Lung (tissue), 11 donors: ENCODE measurements at regions not wholly inside any gene's neighbourhood (a gene's known extent, or its start where the extent isn't known, plus 50 kb on each side); places are given as distances from the start of the nearest gene placed in this dataset.

Experiments used
- ATAC-seq: fragments of 200-7000 bp; cut with Tn5 transposase; one replicate; pipeline ENCODE4 v1.9.1; 2020; ENCODE audit warnings: moderate number of reproducible peaks; ENCODE audit not compliant: insufficient read depth, low FRiP score
- DNase-seq, 3 donors: peaks; one replicate each; pipeline ENCODE4 v3.0.0-alpha.2; 2013 to 2017
- H3K27ac ChIP-seq, 2 donors: one replicate each; pipeline ENCODE4 v1.5.1; 2013; ENCODE audit warnings: mild to moderate bottlenecking in 2 of 2, moderate library complexity in 2 of 2, control low read depth in 1 of 2, inconsistent platforms in 1 of 2, low read depth in 1 of 2, low read length in 1 of 2
- H3K27me3 ChIP-seq, 3 donors: one replicate each; pipeline ENCODE4 v1.5.1; 2013; ENCODE audit warnings: low read length in 2 of 3; ENCODE audit not compliant: control insufficient read depth in 3 of 3, insufficient read depth in 3 of 3
- H3K36me3 ChIP-seq, 4 donors: one replicate each; pipeline ENCODE4 v1.5.1; 2013; ENCODE audit warnings: low read length in 4 of 4, mild to moderate bottlenecking in 1 of 4, moderate library complexity in 1 of 4; ENCODE audit not compliant: control insufficient read depth in 4 of 4, insufficient read depth in 4 of 4
- H3K4me1 ChIP-seq, 5 donors: one replicate each; pipeline ENCODE4 v1.5.1; 2013; ENCODE audit warnings: low read length in 5 of 5, mild to moderate bottlenecking in 2 of 5, moderate library complexity in 1 of 5; ENCODE audit not compliant: control insufficient read depth in 5 of 5, insufficient read depth in 5 of 5
- H3K4me3 ChIP-seq: one replicate; pipeline ENCODE4 v1.5.1; 2013; ENCODE audit warnings: mild to moderate bottlenecking, control low read depth, moderate library complexity
- H3K9ac ChIP-seq, 2 donors: one replicate each; pipeline ENCODE4 v1.5.1; 2013; ENCODE audit warnings: low read length in 2 of 2, control low read depth in 1 of 2; ENCODE audit not compliant: insufficient read depth in 1 of 2
- H3K9me3 ChIP-seq, 4 donors: one replicate each; pipeline ENCODE4 v1.5.1; 2013; ENCODE audit warnings: low read length in 3 of 4, mild to moderate bottlenecking in 1 of 4, moderate library complexity in 1 of 4; ENCODE audit not compliant: control insufficient read depth in 4 of 4, insufficient read depth in 3 of 4
- WGBS, 2 donors: extraction: QIAGEN DNeasy Blood & Tissue Kit; methylation state at CpG; one replicate each; pipeline ENCODE4 v1.1.7; 2013; 5-methylcytosine and 5-hydroxymethylcytosine counted together
- TF ChIP-seq, protein P1 (sequence below): IDR thresholded peaks from 2 replicates; pipeline ENCODE4 v1.5.1; 2012; ENCODE audit warnings: mild to moderate bottlenecking; ENCODE audit errors: control extremely low read depth, extremely low read depth
- donor health status: control.
- donor health status: control.
- donor health status: Bipolar disorder and iron deficiency.
- donor health status: healthy.
- donor health status: DM: yes; HTN: yes; CAD: no.

DNA sequence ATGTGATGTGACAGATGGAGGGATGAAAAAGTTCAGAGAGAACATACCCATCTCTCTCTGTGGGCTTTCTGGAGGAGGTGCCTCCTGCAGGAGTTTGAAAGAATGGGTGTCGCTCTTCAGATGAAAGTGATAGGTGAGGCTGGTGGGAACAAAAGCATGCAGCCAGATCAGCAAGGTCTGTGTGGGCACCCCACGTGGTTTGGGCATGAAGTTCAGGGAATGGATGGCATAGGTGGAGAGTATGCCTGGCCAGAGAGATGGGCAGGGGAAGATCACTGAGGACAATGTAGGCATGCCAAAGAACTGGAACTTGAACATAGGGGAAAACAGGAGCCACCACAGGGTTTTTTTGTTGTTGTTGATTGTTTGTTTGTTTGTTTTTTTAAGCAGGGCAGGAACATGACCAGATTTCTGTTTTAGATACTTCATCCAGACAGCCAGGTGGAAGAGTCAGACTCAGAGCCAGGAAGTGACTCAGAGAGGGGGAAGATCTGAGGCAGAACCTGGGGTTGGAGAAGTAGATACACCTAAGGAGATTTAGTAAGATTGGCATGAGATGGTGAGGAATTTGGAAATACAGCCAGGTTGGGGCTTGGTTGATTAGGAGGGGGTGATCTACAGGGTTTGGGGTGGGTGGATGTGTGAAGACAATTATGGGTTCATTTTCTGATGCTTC, 64.8 kb upstream of the CLSTN2 start:
- Histone ChIP-seq H3K27me3 (no peaks in the 10 kb centered on the region), H3K36me3 (no peaks in the 10 kb centered on the region), H3K9me3 (peaks cover 0 to 4% (median 0%) of the 10 kb centered on the region in 4 donors), H3K4me3 (no peak overlapping the region), H3K4me1 (no peaks in the 10 kb centered on the region), H3K9ac (no peak overlapping the region), H3K27ac (no peak overlapping the region)
- DNase-seq (no peak), ATAC-seq (no peak)
- TF ChIP-seq, protein P1, sequence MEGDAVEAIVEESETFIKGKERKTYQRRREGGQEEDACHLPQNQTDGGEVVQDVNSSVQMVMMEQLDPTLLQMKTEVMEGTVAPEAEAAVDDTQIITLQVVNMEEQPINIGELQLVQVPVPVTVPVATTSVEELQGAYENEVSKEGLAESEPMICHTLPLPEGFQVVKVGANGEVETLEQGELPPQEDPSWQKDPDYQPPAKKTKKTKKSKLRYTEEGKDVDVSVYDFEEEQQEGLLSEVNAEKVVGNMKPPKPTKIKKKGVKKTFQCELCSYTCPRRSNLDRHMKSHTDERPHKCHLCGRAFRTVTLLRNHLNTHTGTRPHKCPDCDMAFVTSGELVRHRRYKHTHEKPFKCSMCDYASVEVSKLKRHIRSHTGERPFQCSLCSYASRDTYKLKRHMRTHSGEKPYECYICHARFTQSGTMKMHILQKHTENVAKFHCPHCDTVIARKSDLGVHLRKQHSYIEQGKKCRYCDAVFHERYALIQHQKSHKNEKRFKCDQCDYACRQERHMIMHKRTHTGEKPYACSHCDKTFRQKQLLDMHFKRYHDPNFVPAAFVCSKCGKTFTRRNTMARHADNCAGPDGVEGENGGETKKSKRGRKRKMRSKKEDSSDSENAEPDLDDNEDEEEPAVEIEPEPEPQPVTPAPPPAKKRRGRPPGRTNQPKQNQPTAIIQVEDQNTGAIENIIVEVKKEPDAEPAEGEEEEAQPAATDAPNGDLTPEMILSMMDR, result no peak
- WGBS, 2 donors, result 55 to 61% methylated on average over 2 of the region's 2 CpGs

DNA sequence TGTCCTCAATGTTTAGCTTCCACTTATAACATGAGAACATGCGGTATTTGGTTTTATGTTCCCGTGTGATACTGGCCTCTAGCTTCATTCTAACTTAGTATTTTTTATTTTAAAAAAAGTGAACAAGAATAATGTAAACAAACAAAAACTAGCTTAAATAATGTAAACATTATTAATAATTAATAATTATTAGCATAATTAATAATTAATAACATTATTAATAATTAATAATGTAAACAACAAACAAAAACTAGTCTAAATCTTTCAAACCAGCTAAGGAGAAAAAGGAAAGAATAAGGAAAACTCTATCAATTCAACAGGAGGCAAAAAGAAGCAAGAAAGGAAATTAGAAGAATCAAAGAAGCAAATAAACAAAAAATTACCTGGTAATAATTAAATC, 66.2 kb upstream of the CLSTN2 start:
- DNase-seq (no peak), ATAC-seq (no peak)
- H3K36me3 ChIP-seq, result no peaks in the 10 kb centered on the region
- H3K27me3 ChIP-seq, result no peaks in the 10 kb centered on the region
- WGBS, 2 donors, result 80 to 84% methylated on average over 2 of the region's 2 CpGs
- no peaks in the 10 kb centered on the region for H3K4me1 ChIP-seq
- TF ChIP-seq, protein P1, result no peak
- H3K9ac ChIP-seq, result no peak overlapping the region
- H3K27ac ChIP-seq, result no peak overlapping the region
- H3K9me3 ChIP-seq, result peaks cover 0 to 4% (median 0%) of the 10 kb centered on the region in 4 donors
- H3K4me3 ChIP-seq, result no peak overlapping the region

DNA sequence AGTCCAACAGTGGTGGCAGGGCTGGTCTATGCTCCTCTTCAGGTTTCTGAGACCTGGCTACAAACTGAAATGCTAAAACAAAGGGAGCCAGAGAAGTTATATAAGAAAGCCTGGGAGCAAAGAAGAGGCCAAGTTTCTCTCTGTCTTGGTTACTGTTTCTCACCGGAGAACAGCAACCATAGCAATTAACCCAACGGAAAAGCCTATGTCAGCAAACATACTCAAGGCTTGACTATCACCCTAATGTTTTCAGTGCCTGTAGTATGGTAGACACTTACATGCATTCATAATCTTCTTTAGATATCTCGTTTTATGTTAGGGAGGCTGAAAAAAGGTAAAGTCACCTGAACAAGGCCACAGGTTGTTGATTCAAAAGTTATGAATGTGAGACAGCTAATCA, 86.3 kb upstream of the CLSTN2 start:
- Histone ChIP-seq H3K9me3 (peaks cover 0 to 5% (median 1%) of the 10 kb centered on the region in 4 donors), H3K4me1 (peaks cover 0 to 9% (median 0%) of the 10 kb centered on the region in 5 donors), H3K4me3 (no peak overlapping the region), H3K27ac (no peak overlapping the region), H3K27me3 (no peaks in the 10 kb centered on the region), H3K9ac (no peak overlapping the region), H3K36me3 (no peaks in the 10 kb centered on the region)
- ATAC-seq (no peak), DNase-seq (no peak)
- 55 to 68% methylated on average over 3 of the region's 3 CpGs for WGBS, 2 donors
- TF ChIP-seq, protein P1, result no peak

DNA sequence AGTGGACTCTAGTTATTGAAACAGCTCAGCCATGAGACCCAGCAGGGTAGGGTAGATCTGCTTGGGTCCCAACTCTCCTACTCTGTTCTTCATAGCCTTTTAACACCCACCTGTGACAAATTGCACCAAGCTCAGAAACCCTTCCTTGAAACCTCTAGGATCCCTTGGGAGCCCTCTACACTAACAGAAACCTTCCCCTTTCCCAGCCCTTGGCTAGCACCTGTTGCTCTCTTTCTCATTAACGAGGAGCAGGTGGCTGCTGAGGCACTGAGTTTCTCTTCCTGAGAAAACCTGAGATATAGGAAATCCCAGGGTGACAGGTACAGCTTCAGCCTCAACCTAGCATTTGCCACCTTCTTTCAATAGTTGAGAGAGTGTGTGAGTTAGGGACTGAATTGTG, 88.3 kb upstream of the CLSTN2 start:
- DNase-seq (no peak), ATAC-seq (no peak)
- WGBS, 2 donors, result 38 to 50% methylated on average over 1 of the region's 1 CpG
- Histone ChIP-seq H3K9me3 (peaks cover 0 to 5% (median 1%) of the 10 kb centered on the region in 4 donors), H3K9ac (no peak overlapping the region), H3K27ac (no peak overlapping the region), H3K4me3 (no peak overlapping the region), H3K27me3 (no peaks in the 10 kb centered on the region), H3K4me1 (peaks cover 0 to 9% (median 0%) of the 10 kb centered on the region in 5 donors), H3K36me3 (no peaks in the 10 kb centered on the region)
- TF ChIP-seq, protein P1, result no peak
